CD4-positive, alpha-beta T cell treated with Interleukin-2 at 100 ng/mL for 4 hours (primary cell): ENCODE measurements at regions not wholly inside any gene's neighbourhood (a gene's known extent, or its start where the extent isn't known, plus 50 kb on each side); places are given as distances from the start of the nearest gene placed in this dataset.

ENCODE experiments used
- DNase-seq: peaks from one replicate; pipeline ENCODE4 v3.0.0-alpha.2; 2020; ENCODE audit warnings: low spot score

DNA sequence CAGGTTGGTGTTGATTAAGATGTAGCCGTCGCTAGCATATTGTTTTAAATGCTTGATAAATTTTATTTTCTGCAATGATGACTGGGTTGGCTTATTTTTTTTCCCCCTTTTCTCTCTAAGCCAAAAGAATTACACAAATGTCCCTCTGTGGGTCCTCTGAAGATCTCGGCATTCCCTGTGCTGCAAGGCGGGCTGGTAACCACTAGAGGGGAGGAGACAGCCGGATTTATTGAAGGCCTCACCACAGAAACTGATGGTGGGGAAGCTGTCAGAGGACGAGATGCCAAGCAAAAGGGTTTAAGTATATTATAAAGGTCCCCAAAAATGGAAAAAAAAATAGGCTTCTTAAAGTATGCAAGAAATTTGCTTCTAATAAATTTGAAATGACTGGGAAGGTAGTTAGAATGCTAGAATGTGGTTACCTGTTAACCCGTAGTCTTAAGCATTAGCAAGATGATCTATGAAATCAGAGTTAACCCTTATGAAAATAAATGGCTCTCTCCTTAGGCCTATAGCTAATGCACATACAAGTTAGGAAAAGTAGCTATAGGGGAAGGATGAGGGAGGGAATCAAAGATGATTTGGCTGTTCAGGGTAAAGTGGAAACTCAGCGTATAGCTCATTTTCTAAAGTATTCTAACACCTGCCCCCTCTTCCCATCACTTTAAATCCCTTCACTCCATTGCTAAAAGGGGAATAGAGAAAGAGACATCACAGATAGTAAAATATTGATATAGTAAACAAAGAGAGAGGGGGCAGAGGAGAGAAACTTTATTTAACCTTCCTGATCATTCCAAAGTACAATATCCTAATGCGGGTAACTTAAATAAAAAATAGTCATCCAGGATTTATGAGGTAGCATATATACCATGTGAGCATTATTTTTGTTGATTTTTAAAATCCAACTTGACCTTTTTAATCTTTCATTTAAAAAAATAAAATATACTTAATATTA lies 894.5 kb upstream of the POU3F3 start:
- no peak for DNase-seq

DNA sequence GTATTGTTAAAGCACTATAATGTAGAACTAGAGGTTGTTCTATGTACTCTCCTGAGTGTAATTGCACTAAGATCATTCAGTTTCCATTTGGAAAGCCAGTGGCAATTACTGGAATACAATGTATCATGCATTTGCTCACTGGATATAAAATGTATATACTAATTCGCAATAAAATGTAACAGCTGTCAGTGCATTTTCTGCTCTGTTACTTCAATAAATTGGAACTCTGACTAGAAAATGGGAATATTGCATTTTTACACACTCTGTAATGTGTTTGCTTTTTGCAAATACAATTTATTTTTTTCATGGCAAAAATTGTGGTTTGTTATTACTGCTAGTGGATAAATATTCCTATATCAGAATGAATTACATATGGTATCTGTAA lies 893.8 kb upstream of the POU3F3 start:
- DNase-seq = no peak

GRCh38 chr2:103960951-103961350 lies 893.0 kb upstream of the POU3F3 start:
- no peak for DNase-seq

DNA sequence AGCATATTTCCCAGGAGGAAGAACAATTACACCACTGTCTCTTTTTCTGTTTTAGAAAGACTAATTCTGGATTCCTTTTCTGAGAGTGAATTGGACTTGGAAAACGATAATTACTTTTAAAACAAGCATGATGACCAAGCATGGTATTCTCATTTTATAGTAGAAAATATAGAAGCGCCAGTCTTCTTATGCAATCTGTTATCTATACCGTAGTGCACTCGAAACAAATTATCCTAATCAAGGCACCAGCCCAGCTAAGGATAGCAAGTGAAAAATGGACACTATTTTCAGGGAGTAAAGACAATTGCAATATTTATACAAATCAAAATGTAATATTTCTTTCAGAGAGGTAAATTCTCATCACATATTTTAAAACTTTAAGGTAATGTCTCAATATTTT lies 892.1 kb upstream of the POU3F3 start:
- no peak for DNase-seq

DNA sequence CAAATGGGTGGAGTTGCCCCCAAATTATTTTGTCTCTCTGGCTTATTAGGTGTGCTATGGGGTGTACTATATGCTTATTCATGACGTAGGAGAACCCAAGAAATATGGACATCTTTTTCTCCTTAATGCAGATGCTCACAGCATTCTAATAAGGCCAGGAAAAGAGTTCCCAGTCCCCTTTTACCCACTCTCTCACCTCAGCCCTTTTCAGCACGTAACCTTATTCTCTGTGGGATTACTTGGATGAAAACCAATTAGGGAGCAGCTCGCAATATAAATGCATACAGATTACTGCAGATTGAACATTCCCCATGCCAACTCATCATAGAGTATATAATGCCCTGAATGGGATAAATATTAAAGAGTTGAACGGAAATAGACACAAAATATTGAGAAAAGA lies 891.2 kb upstream of the POU3F3 start:
- no peak for DNase-seq

DNA sequence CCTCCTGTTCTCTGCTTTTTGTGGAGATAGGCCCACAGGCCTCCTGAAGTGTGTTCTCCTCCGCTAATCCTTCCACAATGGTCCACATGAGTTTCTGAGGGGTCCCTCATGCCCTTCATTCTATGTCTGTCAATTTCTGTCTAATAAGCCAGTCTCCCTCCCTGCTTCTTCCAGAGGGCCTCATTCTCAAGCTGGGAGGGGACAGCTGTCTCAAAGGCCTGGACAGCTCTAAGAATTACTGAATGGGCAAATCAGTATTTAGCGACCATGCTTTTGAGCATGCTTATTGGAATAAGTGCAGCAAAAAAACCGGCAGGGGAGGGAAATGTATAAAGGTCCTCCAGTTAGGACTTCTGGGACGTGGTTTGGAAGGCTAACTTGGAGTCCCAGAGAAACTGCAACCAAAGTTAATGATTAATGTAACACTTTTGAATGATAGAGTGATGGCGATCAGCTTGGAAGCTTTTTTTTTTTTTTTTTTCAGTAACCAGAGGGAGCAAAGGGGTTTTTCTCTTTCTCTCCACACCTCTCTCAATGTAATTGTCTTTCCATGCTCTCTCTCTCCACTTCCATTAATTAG lies 890.7 kb upstream of the POU3F3 start:
- no peak for DNase-seq

- no peak for DNase-seq
Observed at GRCh38 chr2:103977241-103977640, 876.7 kb upstream of the POU3F3 start.

DNA sequence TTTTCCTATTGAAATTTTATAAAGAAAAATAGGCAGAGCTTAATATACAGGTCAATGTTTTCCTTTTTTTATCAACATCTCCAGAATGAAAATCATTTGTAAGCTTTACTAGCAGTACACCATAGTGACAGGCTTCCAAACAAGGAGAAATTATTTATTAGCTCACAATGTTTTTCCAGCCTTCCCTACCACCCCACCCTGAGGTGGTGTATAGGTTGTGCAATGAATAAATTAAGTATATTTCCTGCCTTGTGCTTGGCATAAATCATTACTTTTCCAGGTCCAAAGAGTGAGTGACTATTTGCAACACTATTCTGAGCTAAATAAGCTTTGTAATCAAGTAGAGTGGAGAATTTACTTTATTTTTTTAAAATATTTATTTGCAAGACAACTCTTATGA lies 876.2 kb upstream of the POU3F3 start:
- no peak for DNase-seq

DNA sequence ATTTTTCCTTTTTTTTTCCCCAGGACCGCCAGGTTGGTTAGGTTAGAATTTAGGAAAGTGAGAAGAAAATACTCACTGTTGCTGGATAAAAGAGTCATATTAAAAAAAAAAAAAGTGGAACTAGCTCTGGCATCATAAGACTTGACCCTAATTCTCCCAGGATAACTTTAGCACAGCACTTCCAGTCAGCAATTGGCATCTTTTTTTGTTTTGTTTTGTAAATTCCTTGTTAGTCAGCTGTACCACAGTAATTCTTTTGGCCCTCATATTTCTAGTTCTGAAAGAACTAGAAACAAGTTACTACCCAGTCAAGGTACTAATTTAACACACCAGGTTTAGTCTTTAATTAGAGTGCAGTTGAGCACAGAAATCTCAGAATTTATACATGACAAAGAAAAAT lies 873.5 kb upstream of the POU3F3 start:
- no peak for DNase-seq

DNA sequence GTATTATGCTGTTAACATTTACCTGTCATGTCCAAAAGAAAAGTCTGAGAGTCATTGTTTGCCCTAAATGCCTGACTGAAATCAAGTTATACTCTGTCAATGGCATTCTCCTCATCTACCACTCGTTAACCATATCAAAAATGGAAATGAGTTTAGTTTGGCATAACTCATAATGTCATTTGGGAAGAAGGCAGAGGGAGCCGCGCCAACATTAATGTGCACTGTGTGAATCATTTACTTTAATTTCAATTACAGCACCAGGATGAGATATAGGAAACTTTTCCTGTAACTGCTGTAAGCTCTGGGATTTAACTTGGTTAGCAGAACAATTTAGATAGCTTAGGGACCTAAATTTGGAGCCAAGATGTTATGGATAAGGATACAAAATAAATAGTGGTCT lies 871.2 kb upstream of the POU3F3 start:
- DNase-seq = no peak

GRCh38 chr2:103986001-103986400 lies 867.9 kb upstream of the POU3F3 start:
- no peak for DNase-seq

GRCh38 chr2:103991591-103991990 lies 862.3 kb upstream of the POU3F3 start:
- DNase-seq = no peak

- no peak for DNase-seq
Observed at GRCh38 chr2:104004821-104005220, 849.1 kb upstream of the POU3F3 start.

GRCh38 chr2:104016801-104017200 lies 837.1 kb upstream of the POU3F3 start:
- DNase-seq = no peak

DNA sequence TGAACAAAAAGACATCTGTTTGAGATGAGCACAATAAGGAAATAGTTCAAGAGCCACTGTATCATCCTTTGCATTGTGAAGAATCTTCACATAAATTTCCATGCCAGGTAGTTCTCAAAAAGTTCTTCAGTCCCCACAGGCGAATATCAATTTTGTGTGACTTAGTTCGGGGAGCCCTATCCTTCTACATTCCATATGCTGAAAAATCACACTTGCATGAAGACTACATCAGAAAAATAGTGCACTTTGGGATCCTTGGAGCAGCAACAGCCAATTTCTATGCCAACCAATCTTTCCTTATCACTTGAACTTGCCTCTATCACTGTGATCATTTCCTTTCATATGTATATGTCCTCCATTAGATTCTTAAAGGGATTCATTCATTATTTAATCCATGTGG lies 830.6 kb upstream of the POU3F3 start:
- DNase-seq = no peak

DNA sequence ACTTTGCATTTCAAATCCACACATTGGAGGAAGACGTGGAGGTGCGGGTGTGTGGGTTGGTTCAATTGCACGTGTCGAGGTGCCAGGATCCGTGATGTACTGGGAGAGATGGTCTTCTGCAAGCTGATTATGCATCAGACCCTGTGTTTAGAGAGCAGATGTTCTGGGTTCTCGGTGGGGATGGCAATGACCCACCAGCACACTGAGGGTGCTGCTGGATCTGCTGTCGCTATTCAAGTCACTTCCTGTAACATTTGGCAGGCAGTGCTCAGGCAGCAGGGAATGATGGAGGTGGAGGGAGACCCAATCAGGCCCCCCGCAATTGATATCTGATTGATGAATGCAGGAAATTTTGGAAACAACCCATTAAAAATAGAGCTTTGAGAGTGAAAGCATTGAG lies 830.1 kb upstream of the POU3F3 start:
- DNase-seq = no peak

DNA sequence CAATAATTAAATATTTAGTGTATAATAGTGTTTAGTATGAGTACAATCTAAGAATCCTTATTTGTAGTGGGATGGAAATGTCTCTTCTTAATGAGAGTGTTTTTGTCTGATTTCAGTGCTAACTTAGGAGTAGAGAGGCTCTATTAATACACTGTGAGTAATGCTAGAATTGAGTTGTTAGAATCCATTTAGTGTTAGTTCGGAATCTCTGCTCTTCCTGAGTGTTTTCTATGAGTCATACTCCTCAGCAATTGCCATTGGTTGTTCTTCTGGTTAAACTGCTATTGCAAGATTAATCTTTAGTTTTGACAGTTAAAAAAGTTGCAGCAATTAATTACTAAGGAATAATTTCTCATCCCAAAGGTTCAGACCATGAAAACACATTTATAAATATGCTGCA lies 828.6 kb upstream of the POU3F3 start:
- no peak for DNase-seq

DNA sequence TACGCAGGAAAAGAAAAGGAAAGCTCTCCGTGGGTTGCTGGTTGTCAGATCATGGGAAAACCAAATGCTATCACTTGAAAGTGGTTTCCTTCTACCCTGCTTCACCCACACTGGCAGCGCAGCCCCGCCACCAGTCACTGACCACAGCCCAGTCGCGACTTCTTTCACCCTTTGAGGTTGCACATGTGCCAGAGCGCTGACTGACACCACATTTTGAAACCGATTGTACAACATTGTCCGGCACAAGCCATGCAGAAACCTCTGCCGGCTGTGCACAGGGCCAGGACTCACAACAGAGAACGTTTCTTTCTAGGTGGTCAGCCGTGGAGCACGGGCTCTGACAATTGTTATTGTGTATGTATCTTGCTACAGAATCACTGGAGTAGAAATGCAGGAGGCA lies 827.2 kb upstream of the POU3F3 start:
- DNase-seq = no peak

DNA sequence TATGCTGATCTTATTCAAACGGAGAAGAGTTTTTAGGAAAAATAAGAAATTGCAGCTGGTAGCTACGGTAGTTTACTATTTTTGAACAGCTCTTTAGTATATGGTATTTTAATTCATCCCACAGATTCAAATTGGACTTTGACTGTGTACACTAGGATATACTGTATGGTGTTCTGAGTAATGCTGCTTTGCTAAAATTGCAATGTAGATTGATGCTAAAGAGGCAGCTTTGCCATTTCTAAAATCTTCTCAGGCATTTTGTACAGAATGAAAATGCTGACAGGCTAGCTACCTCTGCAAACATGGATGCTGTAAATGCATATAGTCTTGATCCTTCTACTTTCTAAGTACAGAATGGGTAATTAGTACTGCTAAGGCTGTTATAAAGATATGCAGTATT lies 826.6 kb upstream of the POU3F3 start:
- no peak for DNase-seq

DNA sequence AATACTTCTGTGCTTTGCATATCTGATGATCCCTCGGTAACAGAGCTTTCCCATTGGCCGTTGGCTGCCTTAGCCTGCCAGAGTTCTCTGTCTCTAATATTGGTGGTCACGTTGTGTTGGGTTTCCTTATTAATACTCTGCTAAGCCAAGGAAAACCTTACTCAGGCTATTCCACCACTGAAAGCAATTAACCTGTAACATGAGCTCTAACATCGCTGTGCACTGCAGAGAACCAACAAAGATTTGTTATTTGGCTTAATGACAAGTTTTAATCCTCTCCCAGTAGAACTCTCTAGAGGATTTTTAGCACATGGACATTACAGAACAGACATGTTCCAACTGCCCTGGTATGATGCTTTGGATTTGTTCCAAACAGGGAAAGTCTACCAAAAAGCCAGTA lies 825.9 kb upstream of the POU3F3 start:
- no peak for DNase-seq

GRCh38 chr2:104033399-104033798 lies 820.5 kb upstream of the POU3F3 start:
- DNase-seq = no peak

DNA sequence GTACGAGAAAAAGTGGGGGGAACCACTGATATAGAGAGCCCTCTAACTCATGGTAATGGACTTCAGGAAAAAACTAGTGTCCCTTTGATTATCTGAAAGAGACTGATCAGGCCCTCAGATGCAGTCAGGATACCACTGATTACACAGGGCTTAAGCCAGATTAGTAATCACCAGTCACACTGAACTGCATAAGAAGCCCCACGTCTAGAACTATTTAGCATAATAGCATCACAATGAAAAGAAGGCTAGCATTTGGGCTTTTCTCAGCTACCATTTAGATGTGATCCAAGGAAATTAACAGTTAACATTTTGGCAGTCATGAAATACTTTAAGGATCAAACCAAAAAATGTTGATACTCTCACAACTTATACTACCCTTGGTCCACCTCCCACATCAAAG lies 813.1 kb upstream of the POU3F3 start:
- no peak for DNase-seq

GRCh38 chr2:104041351-104041750 lies 812.6 kb upstream of the POU3F3 start:
- DNase-seq = no peak

DNA sequence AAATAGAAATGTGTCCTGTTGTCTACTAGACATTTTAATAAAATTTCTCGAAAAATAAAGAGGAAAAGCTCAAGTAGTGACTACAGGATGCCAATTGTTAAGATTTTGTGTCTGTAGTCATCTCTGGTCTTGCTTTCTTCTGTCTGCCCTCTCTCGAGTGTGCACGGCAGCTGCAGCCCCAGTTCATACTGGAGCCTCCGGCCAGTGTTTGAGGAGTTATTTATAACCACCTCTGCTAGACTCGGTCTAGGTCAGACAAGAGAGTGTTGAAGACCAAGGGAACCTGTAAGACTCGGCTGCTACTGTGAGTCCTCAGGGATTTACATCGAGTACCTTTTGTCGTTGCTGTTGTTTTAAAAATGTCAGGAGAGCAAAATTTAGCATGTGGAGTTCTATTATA lies 810.1 kb upstream of the POU3F3 start:
- no peak for DNase-seq
